IMR-90 (cell line): ENCODE measurements at regions not wholly inside any gene's neighbourhood (a gene's known extent, or its start where the extent isn't known, plus 50 kb on each side); places are given as distances from the start of the nearest gene placed in this dataset.

Experiments
- ATAC-seq: fragments of 200-7000 bp; cut with Tn5 transposase; 2 replicates; pipeline ENCODE4 v1.9.1; 2020; ENCODE audit warnings: low read depth, mild to moderate bottlenecking, moderate library complexity
- BruUV-seq: library from RNA; stranded (reverse); fragments of 400-500 nt; replicated peaks from 2 replicates; lab custom pipeline; 2021; lab: Mats Ljungman, UMichigan
- CTCF ChIA-PET: fragments of 300-600 bp; formaldehyde crosslinking; extraction: SDS; loops from one replicate; lab custom pipeline; 2021; ENCODE audit warnings: antibody characterized with exemption; lab: Yijun Ruan, JAX
- POLR2A ChIA-PET: fragments of 300-600 bp; sonication (Branson Sonifier 250); formaldehyde crosslinking; loops from one replicate; lab custom pipeline; 2022; ENCODE audit warnings: antibody characterized with exemption; ENCODE audit not compliant: unreplicated experiment; lab: Charles Lee
- DNase-seq: peaks from one replicate; pipeline ENCODE4 v3.0.0; 2013
- H2AFZ ChIP-seq: replicated peaks from 2 replicates; pipeline ENCODE3; 2013; ENCODE audit warnings: low read length, mild to moderate bottlenecking; ENCODE audit not compliant: poor library complexity
- H2AK5ac ChIP-seq: 2 replicates; pipeline ENCODE4 v1.6.1; 2013; ENCODE audit warnings: low read depth, low read length, inconsistent platforms
- H2AK9ac ChIP-seq: replicated peaks from 2 replicates; pipeline ENCODE3; 2013; ENCODE audit warnings: mild to moderate bottlenecking, low read depth, low read length, moderate library complexity; ENCODE audit not compliant: poor library complexity
- H2BK120ac ChIP-seq: 2 replicates; pipeline ENCODE4 v1.6.1; 2013; ENCODE audit warnings: low read depth, low read length, inconsistent platforms
- H2BK15ac ChIP-seq: 3 replicates; pipeline ENCODE4 v1.6.1; 2013; ENCODE audit warnings: low read depth, low read length, inconsistent platforms
- H2BK20ac ChIP-seq: 2 replicates; pipeline ENCODE4 v1.6.1; 2013; ENCODE audit warnings: low read depth, mild to moderate bottlenecking, inconsistent platforms, low read length, moderate library complexity
- H2BK5ac ChIP-seq: 2 replicates; pipeline ENCODE4 v1.6.1; 2013; ENCODE audit warnings: mild to moderate bottlenecking, low read depth, low read length, inconsistent platforms; ENCODE audit not compliant: poor library complexity, severe bottlenecking
- H3K14ac ChIP-seq: replicated peaks from 2 replicates; pipeline ENCODE4 v1.6.1; 2013; ENCODE audit warnings: low read depth, low read length, inconsistent platforms
- H3K18ac ChIP-seq: 2 replicates; pipeline ENCODE4 v1.6.1; 2013; ENCODE audit warnings: low read depth, low read length, control low read depth
- H3K23ac ChIP-seq: 2 replicates; pipeline ENCODE4 v1.6.1; 2013; ENCODE audit warnings: low read depth, low read length, inconsistent platforms
- H3K27ac ChIP-seq: 2 replicates; pipeline ENCODE4 v1.5.1; 2013; ENCODE audit warnings: mild to moderate bottlenecking, control low read depth, low read length; ENCODE audit not compliant: insufficient read depth
- H3K27me3 ChIP-seq: 2 replicates; pipeline ENCODE4 v1.6.1; 2013; ENCODE audit warnings: low read length; ENCODE audit not compliant: control insufficient read depth, insufficient read depth
- H3K36me3 ChIP-seq: 2 replicates; pipeline ENCODE4 v1.6.1; 2013; ENCODE audit warnings: low read length, mixed read lengths; ENCODE audit not compliant: control insufficient read depth, insufficient read depth
- H3K4ac ChIP-seq: 2 replicates; pipeline ENCODE4 v1.6.1; 2013; ENCODE audit warnings: low read depth, low read length, inconsistent platforms
- H3K4me1 ChIP-seq: 2 replicates; pipeline ENCODE4 v1.6.1; 2013; ENCODE audit warnings: low read length, mixed read lengths; ENCODE audit not compliant: control insufficient read depth, insufficient read depth
- H3K4me2 ChIP-seq: 2 replicates; pipeline ENCODE4 v1.6.1; 2013; ENCODE audit warnings: low read depth, mild to moderate bottlenecking, control low read depth, low read length, moderate library complexity
- H3K4me3 ChIP-seq: 2 replicates; pipeline ENCODE4 v1.5.1; 2013; ENCODE audit warnings: low read depth, mild to moderate bottlenecking, control low read depth, low read length, moderate library complexity; ENCODE audit not compliant: insufficient read depth
- H3K56ac ChIP-seq: 2 replicates; pipeline ENCODE4 v1.6.1; 2013; ENCODE audit warnings: low read length, inconsistent platforms; ENCODE audit not compliant: insufficient read depth; ENCODE audit errors: extremely low read depth
- H3K79me1 ChIP-seq, 2 experiments: 2 replicates each; pipeline ENCODE4 v1.6.1; 2013; ENCODE audit warnings: low read length in 2 of 2, inconsistent platforms in 1 of 2, low read depth in 1 of 2
- H3K9ac ChIP-seq: 2 replicates; pipeline ENCODE4 v1.6.1; 2013; ENCODE audit warnings: low read depth, low read length, control low read depth
- H3K9me1 ChIP-seq: 2 replicates; pipeline ENCODE4 v1.6.1; 2013; ENCODE audit warnings: low read length, inconsistent platforms; ENCODE audit not compliant: insufficient read depth
- H3K9me3 ChIP-seq: 2 replicates; pipeline ENCODE4 v1.6.1; 2013; ENCODE audit warnings: low read length; ENCODE audit not compliant: control insufficient read depth, insufficient read depth
- H4K20me1 ChIP-seq: 2 replicates; pipeline ENCODE4 v1.6.1; 2013; ENCODE audit warnings: low read length, inconsistent platforms; ENCODE audit not compliant: insufficient read depth
- H4K5ac ChIP-seq: 2 replicates; pipeline ENCODE4 v1.6.1; 2013; ENCODE audit warnings: mild to moderate bottlenecking, low read depth, low read length, control low read depth
- H4K8ac ChIP-seq, 2 experiments: 2 replicates each; pipeline ENCODE4 v1.6.1; 2013; ENCODE audit warnings: low read depth in 2 of 2, low read length in 2 of 2, control low read depth in 1 of 2, inconsistent platforms in 1 of 2
- H4K91ac ChIP-seq: 2 replicates; pipeline ENCODE4 v1.6.1; 2013; ENCODE audit warnings: low read depth, low read length, inconsistent platforms; ENCODE audit not compliant: insufficient read depth
- BHLHE40 ChIP-seq: fragments of 150-350 bp; IDR thresholded peaks from 2 replicates; pipeline ENCODE4 v1.6.1; 2016; ENCODE audit warnings: mild to moderate bottlenecking, low read depth, low read length
- CHD1 ChIP-seq: IDR thresholded peaks from 2 replicates; pipeline ENCODE4 v1.6.1; 2012; ENCODE audit warnings: low read depth, low read length, improper control_type of control experiment
- CTCF ChIP-seq: conservative IDR thresholded peaks from 2 replicates; pipeline ENCODE4 v1.5.1; 2012; ENCODE audit warnings: mild to moderate bottlenecking, low read depth, low read length, improper control_type of control experiment
- MAZ ChIP-seq: IDR thresholded peaks from 2 replicates; pipeline ENCODE4 v1.6.1; 2012; ENCODE audit warnings: low read depth, mild to moderate bottlenecking, low read length, improper control_type of control experiment, moderate library complexity, borderline replicate concordance
- MXI1 ChIP-seq: IDR thresholded peaks from 2 replicates; pipeline ENCODE4 v1.6.1; 2012; ENCODE audit warnings: low read depth, mild to moderate bottlenecking, low read length, moderate library complexity, borderline replicate concordance
- NFE2L2 ChIP-seq: fragments of 150-350 bp; IDR thresholded peaks from 2 replicates; pipeline ENCODE4 v1.6.1; 2016; ENCODE audit warnings: low read depth, mild to moderate bottlenecking, low read length
- RCOR1 ChIP-seq: IDR thresholded peaks from 2 replicates; pipeline ENCODE4 v1.6.1; 2012; ENCODE audit warnings: mild to moderate bottlenecking, low read length, improper control_type of control experiment; ENCODE audit not compliant: insufficient replicate concordance
- RFX5 ChIP-seq: IDR thresholded peaks from 2 replicates; pipeline ENCODE4 v1.8.0; 2012; ENCODE audit warnings: low read depth, mild to moderate bottlenecking, low read length, moderate library complexity
- WGBS, 2 experiments: methylation state at CpG; one replicate each; pipeline versions ENCODE4 v1.1.5 to v1.1.7; 2013; ENCODE audit warnings: missing lambda C conversion rate in 2 of 2; ENCODE audit not compliant: insufficient read length in 1 of 2; ENCODE audit errors: extremely low coverage in 2 of 2; 5-methylcytosine and 5-hydroxymethylcytosine counted together
- dilution Hi-C: fragments of 300-500 bp; cut with HindIII; formaldehyde crosslinking; loops from one replicate; pipeline ENCODE4 v1.14.3; 2018; ENCODE audit warnings: low sequenced_read_pairs; ENCODE audit not compliant: unreplicated experiment
- in situ Hi-C: fragments of 300-500 bp; cut with MboI; formaldehyde crosslinking; loops from 3 replicates; pipeline ENCODE4 v1.14.3; 2019; ENCODE audit warnings: low sequenced_read_pairs, inconsistent platforms, mixed read lengths
- intact Hi-C: fragments of 100-400 bp; cut with micrococcal nuclease; formaldehyde crosslinking; loops from 2 replicates; pipeline ENCODE4 v1.10.0; 2022

- Histone ChIP-seq H3K79me1 (no peaks in the 10 kb centered on the region), H4K91ac (no peak overlapping the region), H4K20me1 (no peaks in the 10 kb centered on the region), H2AFZ (no peak overlapping the region), H3K56ac (no peak overlapping the region), H3K27ac (no peak overlapping the region), H3K9ac (no peak overlapping the region), H3K9me3 (no peaks in the 10 kb centered on the region), H3K27me3 (no peaks in the 10 kb centered on the region), H2BK20ac (no peak overlapping the region), H3K4me2 (no peak overlapping the region), H3K23ac (no peak overlapping the region), H4K5ac (no peak overlapping the region), H4K8ac (no peak overlapping the region), H3K18ac (no peak overlapping the region), H3K36me3 (no peaks in the 10 kb centered on the region), H3K4me1 (no peaks in the 10 kb centered on the region), H2BK5ac (no peak overlapping the region), H3K14ac (no peak overlapping the region), H2AK9ac (no peak overlapping the region), H2AK5ac (no peak overlapping the region), H3K9me1 (no peaks in the 10 kb centered on the region), H3K4me3 (no peak overlapping the region), H2BK120ac (no peak overlapping the region), H3K4ac (no peak overlapping the region), H2BK15ac (no peak overlapping the region)
- ChIA-PET CTCF (no interaction called here), POLR2A (no interaction called here)
- intact Hi-C loops (no loop called here), dilution Hi-C loops (no loop called here), in situ Hi-C loops (no loop called here)
- ATAC-seq (no peak), DNase-seq (peak; percentile 19)
- no peak for TF ChIP-seq CTCF
- TF ChIP-seq MAZ: no peak
- TF ChIP-seq RCOR1: no peak
- no peak for TF ChIP-seq RFX5
- no peak for TF ChIP-seq BHLHE40
- TF ChIP-seq MXI1: no peak
- no peak for TF ChIP-seq CHD1
- no peak for TF ChIP-seq NFE2L2
- WGBS, 2 experiments: no CpG with 5 or more reads among the region's 4 CpGs
- BruUV-seq: no TSS peak
These were observed 128.5 kb upstream of the LMNTD1 start for GRCh38 chr12:25681580-25681979.
